ENCODE measurements at regions not wholly inside any gene's neighbourhood (a gene's known extent, or its start where the extent isn't known, plus 50 kb on each side); places are given as distances from the start of the nearest gene placed in this dataset.

- no peak for DNase-seq
These were observed 91.6 kb downstream of the FOXB1 start for GRCh38 chr15:60095711-60096110.

DNA sequence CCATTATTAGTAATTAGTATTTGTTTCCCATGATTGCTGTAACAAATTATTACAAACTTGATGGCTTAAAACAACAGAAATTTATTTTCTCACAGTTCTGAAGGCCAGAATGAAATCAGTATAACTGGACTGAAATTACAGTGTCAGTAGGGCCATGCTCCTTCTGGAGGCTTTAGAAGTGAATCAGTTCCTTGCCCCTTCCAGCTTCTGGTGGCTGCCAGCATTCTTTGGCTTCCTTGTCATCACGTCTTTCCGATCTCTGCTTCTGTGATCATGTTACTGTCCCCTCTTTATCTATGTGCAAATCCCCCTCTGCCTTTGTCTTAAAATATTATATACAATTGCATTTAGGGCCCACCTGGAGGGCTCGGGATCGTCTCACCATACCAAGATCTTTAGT, 92.0 kb downstream of the FOXB1 start:
- DNase-seq = no peak

- DNase-seq = no peak
These were observed 97.3 kb downstream of the FOXB1 start for GRCh38 chr15:60101416-60101815.

GRCh38 chr15:60102748-60103147, 98.6 kb downstream of the FOXB1 start:
- DNase-seq = no peak

DNA sequence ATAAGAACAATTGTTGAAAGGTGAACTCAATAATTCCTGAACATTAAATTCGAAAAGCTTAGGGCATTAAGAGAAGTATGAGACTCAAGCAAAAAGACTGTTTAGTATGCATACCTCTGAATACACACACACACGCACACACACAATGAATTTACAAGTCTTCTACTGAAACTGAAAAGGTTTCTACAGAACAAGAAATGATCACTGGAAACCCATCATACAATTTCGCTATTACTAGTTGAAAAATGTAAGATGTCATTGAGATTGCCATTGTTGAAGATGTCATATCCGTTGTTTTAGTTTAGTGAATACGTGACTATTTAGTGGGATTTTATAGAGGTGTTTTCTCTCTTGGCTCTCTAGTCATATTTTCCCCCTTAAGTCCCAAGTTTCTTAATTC, 106.8 kb downstream of the FOXB1 start:
- no peak for DNase-seq

- no peak for DNase-seq
These were observed 111.7 kb downstream of the FOXB1 start for GRCh38 chr15:60115579-60116380.

- DNase-seq = no peak
These were observed 112.5 kb downstream of the FOXB1 start for GRCh38 chr15:60116456-60117089.

- no peak for DNase-seq
These were observed 114.0 kb downstream of the FOXB1 start for GRCh38 chr15:60118146-60118545.

DNA sequence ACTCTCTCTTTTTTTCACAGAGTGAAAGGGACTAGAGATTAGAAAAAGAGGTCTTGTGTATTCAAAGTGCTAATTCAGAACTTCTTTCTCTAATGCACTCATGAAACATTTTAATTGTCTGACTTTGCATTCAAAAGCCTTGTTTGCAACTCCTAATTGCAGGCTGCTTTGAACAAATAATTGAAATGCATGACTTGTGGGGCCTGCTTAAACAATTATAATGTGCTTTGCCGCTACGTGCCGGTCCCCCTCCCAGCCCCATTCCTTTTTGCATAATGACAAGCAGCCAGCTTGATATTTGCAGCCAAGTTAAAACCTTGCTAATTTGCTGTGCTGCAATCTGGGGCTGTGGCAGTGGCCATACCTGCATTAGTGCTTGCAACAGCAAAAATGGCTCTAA, 114.5 kb downstream of the FOXB1 start:
- no peak for DNase-seq

- no peak for DNase-seq
These were observed 115.0 kb downstream of the FOXB1 start for GRCh38 chr15:60119101-60119500.

DNA sequence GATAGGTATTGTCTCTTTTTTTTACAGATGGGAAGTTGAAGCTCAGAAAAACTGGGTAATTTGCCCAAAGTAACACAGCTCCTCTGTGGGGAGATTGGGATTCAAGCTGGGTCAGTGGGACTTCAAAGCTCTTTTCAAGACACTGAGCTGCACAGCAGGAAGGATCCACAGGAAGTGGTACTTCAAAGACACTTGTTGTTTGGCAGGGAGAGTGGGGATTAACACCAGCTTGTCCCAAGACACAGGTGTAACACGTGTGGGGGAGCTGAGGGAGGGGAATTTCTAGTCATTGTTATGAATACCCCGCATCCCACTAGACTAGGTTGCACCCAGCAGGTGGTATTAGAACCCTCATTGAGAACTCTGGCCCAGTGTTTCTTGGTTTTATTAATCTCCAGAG, 116.0 kb downstream of the FOXB1 start:
- no peak for DNase-seq

- DNase-seq = no peak
These were observed 117.7 kb downstream of the FOXB1 start for GRCh38 chr15:60121845-60122244.

GRCh38 chr15:60122691-60123090, 118.6 kb downstream of the FOXB1 start:
- no peak for DNase-seq

- no peak for DNase-seq
These were observed 120.5 kb downstream of the FOXB1 start for GRCh38 chr15:60124460-60125070.

DNA sequence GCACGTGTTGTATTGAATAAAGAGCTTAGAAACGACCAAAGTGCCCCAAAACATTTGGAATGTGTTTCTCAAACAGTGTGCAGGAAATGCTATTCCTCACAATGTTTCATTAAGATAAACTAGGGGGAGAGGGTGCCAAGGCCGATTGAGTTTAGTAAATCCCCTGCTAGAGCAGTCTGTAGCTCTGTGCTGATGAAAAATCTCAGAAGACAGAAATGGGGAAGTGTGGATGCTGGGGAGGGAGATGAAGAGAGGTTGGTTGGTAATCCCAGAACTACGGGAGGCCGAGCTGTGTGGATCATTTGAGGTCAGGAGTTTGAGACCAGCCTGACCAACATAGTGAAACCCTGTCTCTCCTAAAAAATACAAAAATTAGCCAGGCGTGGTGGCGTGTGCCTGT, 121.2 kb downstream of the FOXB1 start:
- no peak for DNase-seq

DNA sequence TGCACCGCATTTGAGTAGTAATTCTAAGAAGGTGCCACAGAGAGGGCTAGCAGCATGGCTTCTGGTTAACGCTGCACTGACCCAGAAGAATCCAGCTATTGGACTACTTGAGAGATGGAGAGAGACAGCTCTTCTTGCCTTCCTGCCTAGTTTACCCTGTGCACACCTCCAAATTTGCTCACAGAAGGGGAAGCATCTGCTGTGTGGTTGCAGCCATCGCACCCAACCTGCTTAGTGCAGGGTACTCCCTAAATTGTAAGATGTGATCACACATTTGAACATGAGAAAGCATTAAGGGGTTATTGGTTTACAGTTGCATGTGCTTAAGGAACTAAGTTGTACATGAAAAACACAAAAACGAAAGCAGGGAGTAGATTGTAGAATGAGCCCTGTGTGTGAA, 122.1 kb downstream of the FOXB1 start:
- no peak for DNase-seq

GRCh38 chr15:60126661-60127060, 122.5 kb downstream of the FOXB1 start:
- no peak for DNase-seq

- no peak for DNase-seq
These were observed 123.9 kb downstream of the FOXB1 start for GRCh38 chr15:60128000-60128376.

DNA sequence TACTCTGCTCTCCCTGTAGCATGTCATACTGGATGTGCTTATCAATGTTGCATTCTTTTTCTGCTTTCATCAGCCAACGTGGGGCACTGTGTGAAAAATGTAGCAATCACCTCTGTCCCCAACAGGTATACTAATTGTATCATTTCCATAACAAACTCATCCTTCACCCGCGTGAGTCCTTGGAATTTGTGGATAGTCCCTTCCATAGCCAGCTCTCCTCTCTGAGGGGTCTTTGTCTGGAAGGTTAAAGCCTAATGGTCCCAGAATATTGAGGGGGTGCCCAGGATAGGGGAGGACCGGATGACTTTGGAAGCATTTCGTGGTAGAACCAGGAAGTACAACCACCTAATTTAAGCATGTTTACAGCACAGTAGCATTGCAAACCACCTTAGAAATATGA, 124.6 kb downstream of the FOXB1 start:
- DNase-seq = no peak

- no peak for DNase-seq
These were observed 126.3 kb downstream of the FOXB1 start for GRCh38 chr15:60130398-60130797.

- DNase-seq = no peak
These were observed 126.7 kb downstream of the FOXB1 start for GRCh38 chr15:60130821-60131220.

DNA sequence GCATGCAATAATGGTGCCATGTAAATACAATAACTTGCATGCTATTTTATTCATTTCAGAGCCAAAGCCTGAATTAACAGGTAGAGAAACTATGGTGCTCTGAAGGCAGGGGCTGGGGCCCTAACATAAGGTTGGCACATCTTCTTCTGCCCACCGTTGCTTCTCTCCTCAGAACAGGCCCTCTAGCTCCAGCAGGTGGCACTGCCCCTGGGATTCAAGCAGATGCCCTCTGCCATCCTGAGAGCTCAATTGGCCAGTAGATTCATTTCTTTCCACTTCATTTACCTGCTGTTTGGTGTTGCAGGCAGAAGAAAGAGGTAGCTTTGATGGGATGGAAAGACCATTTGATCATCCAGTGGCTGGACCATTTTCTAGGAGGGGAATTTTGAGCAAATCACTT, 130.5 kb downstream of the FOXB1 start:
- no peak for DNase-seq

GRCh38 chr15:60135961-60136360, 131.8 kb downstream of the FOXB1 start:
- no peak for DNase-seq

Data from left kidney (tissue), 1 donor.